ENCODE measurements at regions not wholly inside any gene's neighbourhood (a gene's known extent, or its start where the extent isn't known, plus 50 kb on each side); places are given as distances from the start of the nearest gene placed in this dataset.

GRCh38 chr2:223109341-223109740, 57.4 kb downstream of the KCNE4 start:
- Mint-ChIP-seq H3K27ac (no peak overlapping the region), H3K4me3 (no peak overlapping the region), H3K9me3 (no peaks in the 10 kb centered on the region), H3K27me3 (ENCODE audit: low read depth) (no peaks in the 10 kb centered on the region; the same call in 1 of the 2 replicates), H3K4me1 (peaks cover 4 to 6% of the 10 kb centered on the region in 2 experiments; a peak in 2 of 4 replicates), H3K36me3 (ENCODE audit: insufficient read depth in 1 of 3, low read depth in 3 of 3) (no peaks in the 10 kb centered on the region)
- Histone ChIP-seq H2AFZ (ENCODE audit: low read length) (no peak overlapping the region), H2BK15ac (ENCODE audit: low read depth, low read length) (no peak overlapping the region), H3K27ac (ENCODE audit: insufficient read length, low read depth, low read length) (no peak overlapping the region), H3K14ac (ENCODE audit: insufficient read depth, low read length) (no peak overlapping the region), H2BK12ac (ENCODE audit: insufficient read length, low read depth, low read length) (no peak overlapping the region), H3K23me2 (ENCODE audit: insufficient read length, low read depth, low read length, poor library complexity, severe bottlenecking) (no peaks in the 10 kb centered on the region), H3K79me1 (ENCODE audit: insufficient read depth, low read depth, low read length, poor library complexity, severe bottlenecking) (no peaks in the 10 kb centered on the region), H3K79me2 (ENCODE audit: insufficient read depth, low read length) (no peaks in the 10 kb centered on the region), H3K18ac (ENCODE audit: insufficient read length, low read depth, low read length) (no peak overlapping the region), H3K4me2 (ENCODE audit: insufficient read depth, insufficient read length, low read length) (no peak overlapping the region), H3K23ac (ENCODE audit: insufficient read length, low read depth, low read length) (no peak overlapping the region), H4K5ac (ENCODE audit: insufficient read length, low read depth, low read length) (no peak overlapping the region), H2BK120ac (ENCODE audit: low read depth, low read length, poor library complexity, severe bottlenecking) (no peak overlapping the region), H2BK20ac (ENCODE audit: low read depth, low read length, poor library complexity, severe bottlenecking) (no peak overlapping the region), H4K8ac (replicated peaks; ENCODE audit: insufficient read length, low read depth, low read length) (no peak overlapping the region), H4K91ac (ENCODE audit: insufficient read length, low read depth, low read length) (no peak overlapping the region), H3K4ac (ENCODE audit: low read depth, low read length) (no peak overlapping the region), H3K9ac (ENCODE audit: extremely low read depth, insufficient read length, low read length) (no peak overlapping the region), H4K20me1 (ENCODE audit: control insufficient read depth, insufficient read depth, insufficient read length) (no peaks in the 10 kb centered on the region), H2BK5ac (ENCODE audit: insufficient read length, low read length) (no peak overlapping the region), H2AK5ac (ENCODE audit: insufficient read length, low read length) (no peak overlapping the region), H3T11ph (ENCODE audit: low read length) (no peak overlapping the region), H3K9me3 (ENCODE audit: control insufficient read depth, low read depth, low read length) (no peaks in the 10 kb centered on the region), H3K56ac (ENCODE audit: insufficient read length, low read depth, low read length) (no peak overlapping the region), H3K27me3 (ENCODE audit: insufficient read depth, low read length) (no peaks in the 10 kb centered on the region), H3K4me1 (ENCODE audit: insufficient read depth, low read length) (no peaks in the 10 kb centered on the region)
- WGBS (ENCODE audit: extremely low coverage, insufficient read length, low lambda C conversion rate) = no CpG with 5 or more reads among the region's 3 CpGs
- TF ChIP-seq CTCF (conservative IDR thresholded peaks at IDR 0.05) = no peak
- no peak for DNase-seq

Measured in H9 (cell line).